SKM-1 (cell line): ENCODE measurements at regions not wholly inside any gene's neighbourhood (a gene's known extent, or its start where the extent isn't known, plus 50 kb on each side); places are given as distances from the start of the nearest gene placed in this dataset.

Experiments
- DNase-seq: peaks from one replicate; lab custom pipeline; 2025; ENCODE audit not compliant: unreplicated experiment; lab: John Stamatoyannopoulos, UW

DNA sequence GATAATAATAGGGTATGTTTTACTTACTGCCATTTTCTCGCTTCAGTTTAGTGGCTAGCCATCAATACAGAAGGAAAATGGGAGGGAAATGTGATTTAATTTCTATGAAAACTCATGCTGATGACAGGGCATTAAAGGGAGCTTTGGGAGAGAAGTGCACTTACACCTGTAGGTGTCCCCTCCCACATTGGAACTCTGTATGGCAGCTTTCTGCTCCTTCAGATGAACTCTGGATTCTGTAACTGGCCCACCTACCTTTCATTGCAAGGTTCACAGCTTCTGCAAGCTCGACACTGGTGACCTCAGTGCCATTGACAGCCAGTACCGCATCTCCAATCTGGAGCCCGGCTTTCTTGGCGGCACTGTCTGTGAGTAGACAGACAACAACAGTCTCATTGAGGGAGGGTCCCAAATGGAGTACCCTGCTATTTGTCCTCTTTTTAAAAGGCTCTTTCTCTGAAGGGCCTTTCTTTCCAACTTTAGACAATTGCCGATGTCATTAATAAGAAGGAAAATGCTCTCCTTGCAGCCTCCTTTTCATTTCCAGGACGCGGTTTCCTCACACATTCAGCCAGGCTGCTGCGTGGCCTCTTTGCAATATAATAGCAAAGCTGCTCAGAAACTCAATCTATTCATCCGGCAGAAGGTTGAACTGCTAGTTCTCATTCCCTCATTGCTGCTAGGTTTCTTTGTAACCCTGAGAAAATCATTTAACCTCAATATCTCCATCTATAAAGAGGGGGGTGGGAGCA is 63.6 kb downstream of the NUDT12 start:
- DNase-seq: no peak

DNA sequence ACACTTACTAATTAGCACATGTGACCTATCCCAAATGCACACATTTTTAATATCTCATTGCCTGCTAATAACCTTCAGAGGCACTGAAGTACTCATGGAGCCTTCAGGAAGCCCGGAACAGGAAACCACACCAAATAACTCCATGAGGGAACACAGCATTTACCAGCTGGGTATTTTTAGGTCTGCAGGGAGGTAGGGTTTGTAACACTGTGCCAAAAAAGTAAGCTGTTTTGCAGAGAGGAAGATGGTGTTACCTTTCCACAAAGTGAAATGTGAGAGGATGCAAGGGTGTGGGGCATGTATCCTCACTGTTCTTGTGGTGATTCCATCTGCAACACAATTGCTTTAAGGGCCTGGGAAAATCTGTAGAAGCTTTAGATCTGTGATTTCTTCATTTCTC is 64.4 kb downstream of the NUDT12 start:
- no peak for DNase-seq

DNA sequence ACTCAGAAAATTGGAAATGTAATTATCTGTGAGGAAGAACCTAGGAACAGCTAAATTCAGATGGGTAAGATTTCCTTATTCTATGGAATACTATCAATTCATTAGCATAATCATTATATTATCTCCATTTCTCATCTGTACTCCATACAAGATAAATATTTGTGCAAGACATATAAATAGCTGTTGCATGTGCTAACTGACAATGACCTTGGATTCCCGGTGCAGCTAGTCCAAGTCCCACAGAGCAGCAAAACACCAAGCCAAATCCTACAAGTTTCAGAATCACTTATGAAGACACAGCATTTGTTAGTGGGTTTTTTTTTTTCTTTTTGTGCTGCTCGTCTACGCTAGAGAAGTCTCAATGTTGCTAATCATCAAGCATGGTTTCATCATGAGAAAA is 64.8 kb downstream of the NUDT12 start:
- DNase-seq: no peak

DNA sequence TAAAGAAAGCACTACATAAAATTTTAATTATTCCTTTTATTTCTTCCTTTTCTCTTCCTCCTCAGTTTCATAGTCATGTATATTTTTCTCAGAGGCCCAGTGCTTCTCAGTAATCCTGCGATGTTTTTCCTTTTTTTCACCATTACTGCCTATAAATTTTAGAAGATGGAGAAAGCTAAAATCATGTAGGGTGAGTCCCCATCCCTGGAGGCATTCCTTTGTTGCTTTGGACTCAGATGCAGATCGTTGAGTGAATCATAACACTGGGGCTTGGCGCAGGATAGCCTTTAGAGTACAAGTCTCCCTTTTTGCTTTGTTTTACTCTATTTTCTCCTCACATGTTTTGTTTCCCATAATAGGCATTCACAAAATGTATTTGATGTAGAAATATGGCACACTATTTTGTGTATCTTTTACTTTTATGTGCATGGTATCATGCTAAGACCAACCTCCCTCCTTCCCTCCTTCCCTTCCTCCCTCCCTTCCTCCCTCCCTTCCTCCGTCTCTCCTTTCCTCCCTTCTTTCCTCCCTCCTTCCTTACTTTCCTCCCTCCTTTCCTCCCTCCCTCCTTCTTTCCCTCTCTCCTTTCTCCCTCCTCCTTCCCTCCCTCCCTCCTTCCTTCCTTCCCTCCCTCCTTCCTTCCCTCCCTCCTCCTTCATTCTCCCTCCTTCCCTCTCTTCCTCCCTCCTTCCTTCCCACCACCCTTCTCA is 72.4 kb downstream of the NUDT12 start:
- no peak for DNase-seq

DNA sequence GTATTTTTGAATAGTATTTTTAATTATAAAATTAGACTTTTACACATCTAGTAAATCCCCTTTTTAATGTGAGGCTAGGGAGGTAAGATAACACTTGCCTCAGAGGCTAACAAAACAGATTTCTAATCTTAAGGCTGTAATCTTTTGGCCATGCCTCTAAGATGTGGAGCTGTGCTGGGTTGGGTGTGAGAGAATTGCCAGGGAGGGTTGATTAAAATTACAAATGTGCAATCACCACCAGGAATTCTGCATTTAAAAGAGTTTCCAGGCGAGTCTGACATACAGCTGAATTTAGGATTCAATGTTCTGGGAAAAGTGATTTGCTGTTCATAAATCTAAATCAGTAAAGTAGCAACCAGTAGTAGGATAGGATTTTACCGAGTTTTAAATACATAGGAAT is 73.3 kb downstream of the NUDT12 start:
- DNase-seq: no peak

DNA sequence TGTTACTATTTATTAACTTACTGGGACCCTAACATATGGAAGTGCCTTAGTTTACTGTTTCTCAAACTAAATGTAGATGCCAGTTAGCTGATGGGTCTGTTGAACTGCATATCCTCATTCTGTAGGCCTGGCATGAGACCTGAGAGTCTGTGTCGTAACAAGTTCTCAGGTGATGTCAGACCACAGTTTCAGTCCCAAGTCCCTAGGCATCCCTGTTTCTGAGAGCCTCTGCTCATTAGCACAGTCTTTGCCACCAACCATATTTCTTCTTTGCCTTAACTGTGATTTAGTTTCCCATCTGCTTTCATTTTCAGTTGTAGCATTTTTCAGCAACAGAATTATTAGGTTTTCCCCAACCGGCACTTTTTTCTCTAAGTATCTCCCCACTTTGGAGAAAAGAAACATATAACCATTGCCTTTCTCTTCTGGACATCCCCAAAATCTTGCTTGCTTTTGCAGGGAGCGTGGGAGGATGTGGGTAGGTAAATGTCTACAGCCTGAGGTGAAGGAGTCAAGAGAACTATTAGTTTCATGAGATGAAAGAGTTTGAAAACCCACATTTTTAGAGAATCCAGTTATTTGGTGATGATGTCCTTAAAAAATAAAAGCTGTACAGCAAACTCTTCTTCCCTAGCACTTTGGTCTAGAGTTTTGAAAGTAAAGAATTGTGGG is 74.6 kb downstream of the NUDT12 start:
- DNase-seq: no peak

DNA sequence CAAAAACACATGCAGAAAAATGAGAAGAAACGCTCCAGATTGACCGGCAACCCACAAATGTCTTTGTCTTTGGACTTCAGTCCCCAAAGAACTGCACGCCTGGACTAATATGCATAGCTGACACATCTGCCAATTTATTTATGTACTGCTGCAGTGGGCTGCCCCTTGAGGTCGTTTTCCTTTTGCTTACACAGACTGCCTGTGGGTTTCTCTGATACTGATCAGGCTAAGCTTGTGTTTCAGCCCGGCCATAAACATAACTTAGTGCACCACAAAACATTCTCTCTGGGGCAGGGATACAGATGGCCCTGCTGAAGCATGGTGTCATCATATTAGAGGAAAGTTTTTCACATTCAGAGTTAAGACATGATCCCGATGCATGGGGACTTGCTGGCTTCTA is 75.4 kb downstream of the NUDT12 start:
- DNase-seq: no peak

DNA sequence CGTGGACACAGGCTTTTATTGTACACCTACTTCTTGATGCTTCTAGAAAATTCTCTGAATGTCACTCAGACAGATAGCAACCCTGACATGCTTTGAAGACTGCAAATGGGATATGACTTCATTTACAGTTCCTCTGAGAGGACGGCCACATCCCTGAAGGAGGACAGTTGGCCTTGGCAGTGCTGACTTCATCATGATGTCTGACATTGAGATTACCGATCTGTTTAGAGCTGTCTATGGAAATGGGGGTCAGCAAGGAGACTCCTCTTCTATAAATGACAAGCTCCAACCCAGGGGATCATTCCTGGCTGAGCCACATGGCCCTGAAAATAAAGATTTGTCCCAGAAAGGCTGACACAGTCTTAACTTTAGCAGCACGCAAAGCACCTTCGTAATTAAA is 75.8 kb downstream of the NUDT12 start:
- no peak for DNase-seq

DNA sequence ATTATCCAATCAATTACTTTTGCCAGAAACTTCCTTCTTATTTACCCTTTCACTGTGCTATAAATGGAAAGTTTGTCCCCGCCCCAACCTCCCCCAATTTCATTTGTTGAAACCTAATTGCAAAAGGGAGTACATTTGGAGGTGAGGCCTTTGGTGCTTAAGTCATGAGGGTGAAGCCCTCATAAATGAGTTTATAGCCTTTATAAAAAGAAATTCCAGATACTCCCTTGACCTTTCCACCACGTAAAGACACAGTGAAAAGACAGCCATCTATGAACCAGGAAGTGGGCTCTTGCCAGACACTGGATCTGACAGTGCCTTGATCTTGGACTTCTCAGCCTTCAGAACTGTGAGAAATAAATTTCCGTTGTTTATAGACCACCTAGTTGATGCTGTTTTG is 82.3 kb downstream of the NUDT12 start:
- no peak for DNase-seq

DNA sequence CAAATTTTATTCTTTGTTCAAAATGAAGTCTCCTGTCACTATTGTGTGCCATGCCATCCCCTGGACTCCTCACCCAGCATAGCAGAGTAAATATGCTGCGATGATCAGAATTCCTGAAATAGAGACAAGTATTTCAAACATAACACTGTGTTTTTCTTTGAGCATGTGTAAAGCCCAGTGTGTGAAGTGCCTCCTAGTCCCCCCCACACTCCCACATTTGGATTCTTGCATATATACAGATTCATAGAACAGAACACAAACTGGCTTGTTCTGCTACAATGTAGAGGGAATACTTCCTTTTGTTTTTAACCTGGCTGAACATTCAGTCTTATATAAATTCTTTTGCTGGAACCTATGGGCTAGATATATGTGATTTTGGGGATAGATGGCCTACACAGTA is 84.9 kb downstream of the NUDT12 start:
- DNase-seq: no peak

DNA sequence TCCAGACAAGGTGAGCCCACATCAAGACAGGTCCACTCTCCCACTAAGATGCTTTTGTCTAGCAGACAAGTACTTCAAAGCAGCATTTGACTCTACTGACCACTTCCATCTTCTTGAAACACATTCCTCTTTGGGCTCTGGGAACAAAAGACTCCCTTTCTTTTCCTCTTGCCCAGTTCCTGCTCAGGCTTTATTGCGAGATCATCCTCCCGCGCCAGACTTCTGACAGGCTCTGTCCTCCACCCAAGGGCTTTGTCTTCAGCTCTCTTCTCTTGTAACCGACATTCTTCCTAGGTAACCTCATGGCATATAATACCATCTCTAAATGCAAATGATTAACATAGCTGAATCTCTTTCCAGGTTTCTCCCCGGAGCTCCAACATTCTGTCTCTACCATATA is 85.8 kb downstream of the NUDT12 start:
- DNase-seq: no peak

DNA sequence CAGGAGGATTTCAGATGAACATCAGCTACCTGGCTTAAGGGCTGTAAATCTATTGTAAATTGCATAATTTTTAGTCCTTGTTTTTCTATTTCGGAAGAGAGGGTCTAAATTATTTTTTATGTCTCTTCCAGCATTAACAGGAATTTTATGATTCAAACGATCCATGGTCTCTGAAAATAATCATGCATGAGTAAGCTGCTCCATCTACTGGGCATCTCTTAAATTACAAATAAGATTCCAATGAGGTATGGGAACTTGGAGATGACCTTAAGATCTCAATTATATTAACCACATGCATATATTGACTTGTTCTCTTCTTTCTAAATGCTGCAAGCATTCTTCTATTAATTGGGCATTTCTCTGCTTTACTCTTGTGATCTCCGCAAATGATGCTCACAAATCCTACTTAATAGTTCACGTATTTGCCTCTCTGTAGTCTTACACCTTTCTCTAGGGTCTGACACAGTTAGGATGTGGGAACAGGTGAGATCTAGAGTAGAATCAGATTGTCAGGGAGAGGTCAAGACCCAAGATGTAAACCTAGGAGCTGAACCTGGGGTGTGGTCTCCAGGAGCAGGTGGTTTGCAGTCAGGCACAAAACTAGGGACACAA is 86.9 kb downstream of the NUDT12 start:
- no peak for DNase-seq

DNA sequence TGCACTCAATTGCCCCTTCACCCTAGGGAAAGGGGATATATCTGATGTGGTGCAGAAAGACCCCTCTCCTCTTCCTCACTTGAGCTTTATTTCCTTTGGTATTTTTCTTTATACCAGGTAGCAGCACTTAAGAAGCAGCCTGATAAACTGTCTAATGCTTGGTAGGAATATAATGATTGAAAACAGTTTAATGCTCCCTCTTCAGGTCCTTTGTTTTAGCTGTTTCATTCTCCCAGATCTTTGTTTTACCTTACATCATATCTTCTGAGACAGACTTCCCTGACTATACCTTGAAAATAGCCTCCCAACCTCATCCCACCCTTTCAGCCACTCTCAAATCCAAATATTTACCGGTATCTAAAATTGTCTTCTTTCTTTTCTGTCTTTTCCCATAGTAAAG is 87.9 kb downstream of the NUDT12 start:
- no peak for DNase-seq

DNA sequence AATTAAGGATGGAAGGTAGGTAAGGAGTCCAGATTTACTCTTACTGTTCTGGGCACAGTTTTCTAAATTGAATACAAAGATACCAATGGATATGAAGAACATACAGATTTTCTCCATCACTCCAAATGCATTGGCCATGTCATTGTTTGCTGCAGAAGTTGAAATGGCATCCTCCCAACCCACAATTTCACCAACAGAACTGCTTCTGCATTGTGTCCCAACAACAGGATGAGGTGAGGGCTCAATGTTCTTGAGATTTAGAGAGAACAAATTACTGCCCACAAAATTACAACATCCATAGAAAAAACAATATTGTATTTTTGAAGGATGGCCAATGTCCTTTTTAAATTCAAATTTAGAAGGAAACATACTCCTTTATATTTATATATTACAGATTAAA is 88.9 kb downstream of the NUDT12 start:
- no peak for DNase-seq

DNA sequence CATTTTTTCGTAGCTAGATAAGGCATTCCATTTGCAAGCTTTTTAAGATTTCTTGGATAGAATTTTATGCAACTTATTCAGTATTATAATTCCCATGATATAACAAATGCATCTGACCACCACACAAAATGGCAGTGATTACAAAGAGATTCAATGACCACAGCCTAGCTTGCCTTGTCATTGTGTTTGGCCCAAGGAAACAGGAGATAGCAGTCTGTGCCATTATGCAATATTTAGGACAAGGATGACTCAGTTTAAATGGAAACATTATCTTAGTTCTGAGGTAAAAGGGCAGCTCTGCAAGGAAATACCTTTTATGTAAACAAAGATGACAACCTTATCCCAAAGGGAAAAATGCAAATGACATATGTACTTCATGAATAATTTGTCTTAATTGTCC is 89.8 kb downstream of the NUDT12 start:
- no peak for DNase-seq

DNA sequence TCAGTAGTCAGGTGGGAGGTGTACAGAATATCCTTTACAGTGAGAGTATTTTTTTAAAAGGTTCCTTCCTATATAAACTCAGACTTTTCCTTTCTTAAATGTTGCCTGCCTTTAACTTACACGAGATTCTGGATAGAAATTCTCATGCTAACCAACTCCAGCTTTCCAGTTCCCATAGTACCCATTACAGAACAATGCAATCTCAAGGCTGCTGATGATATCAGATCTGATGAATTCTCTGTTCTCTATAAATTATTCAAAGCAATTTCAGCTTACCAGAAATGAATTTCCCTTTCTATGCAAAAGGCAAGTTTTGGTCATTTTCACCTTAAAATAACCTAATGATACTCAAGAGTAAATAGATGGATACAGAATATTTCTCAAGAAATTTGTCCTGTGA is 90.3 kb downstream of the NUDT12 start:
- no peak for DNase-seq

DNA sequence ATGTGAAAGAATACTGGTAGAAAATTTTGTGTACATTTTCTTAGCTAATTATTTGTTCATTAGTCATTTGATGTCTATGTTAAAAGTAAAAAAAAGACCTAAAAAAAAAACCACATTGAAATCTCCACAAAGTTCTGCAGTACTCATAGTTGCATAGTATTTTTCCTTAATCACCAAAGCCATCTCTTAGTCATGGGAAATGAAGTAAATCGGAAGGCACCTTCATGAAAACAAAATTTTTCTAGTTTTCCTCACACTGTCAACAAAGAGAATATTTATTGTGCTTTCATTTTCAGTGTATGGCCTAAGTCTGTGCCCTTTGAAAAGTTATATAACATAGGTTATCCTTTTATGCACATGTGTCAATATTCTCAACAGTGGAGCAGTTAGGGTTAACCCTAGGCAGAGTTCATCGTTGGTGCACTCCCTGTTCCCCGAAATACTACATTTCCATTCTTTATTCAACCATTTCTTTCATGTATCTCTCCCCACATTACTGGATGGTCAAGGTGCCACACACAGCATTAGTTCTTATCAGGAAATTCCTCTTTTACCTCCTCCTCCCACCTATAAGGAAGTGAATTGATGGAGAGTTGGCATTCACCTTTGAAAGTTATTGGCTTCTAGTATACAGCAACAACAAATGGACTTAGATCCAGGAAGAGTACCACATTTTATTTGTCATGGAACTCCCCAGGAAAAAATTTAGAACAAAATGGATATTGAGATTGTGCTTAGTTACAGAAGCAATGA is 93.1 kb downstream of the NUDT12 start:
- no peak for DNase-seq

DNA sequence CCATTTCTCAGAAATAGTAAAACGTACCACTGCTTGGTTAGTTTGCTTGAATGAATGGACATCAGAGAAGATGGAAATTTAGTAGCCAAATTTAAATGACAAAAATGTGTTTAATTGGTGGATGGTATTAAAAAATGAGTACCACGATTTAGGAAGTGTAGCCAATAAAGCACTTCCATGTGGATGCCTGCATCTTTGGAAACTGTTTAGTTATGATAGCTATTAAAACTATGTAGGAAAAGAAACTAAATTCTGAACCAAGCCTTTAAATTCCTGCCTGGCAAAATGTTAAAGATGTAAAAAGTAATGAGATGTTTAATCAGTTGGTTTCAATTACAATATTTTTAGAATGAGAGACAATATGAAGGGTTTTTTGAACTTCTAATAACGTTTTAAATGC is 94.8 kb downstream of the NUDT12 start:
- DNase-seq: no peak

DNA sequence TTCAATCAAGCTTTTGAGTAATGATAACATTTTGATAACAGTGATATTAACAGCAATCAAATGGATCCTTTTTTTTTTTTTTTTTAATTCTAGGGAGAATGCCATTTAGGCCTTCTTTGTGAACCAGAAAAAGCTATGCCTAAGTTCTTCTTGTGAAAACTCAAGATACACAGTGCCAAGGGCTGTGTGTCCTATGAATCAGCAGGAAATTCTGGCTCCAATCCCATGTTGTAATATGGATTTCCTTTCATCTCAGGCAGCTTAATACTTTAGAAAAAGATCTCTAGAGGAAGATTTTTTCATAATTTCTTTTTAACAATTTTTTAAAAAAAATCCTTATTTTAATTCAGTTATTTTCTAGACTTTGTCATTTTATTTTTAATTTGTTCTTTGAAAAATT is 96.1 kb downstream of the NUDT12 start:
- DNase-seq: no peak

DNA sequence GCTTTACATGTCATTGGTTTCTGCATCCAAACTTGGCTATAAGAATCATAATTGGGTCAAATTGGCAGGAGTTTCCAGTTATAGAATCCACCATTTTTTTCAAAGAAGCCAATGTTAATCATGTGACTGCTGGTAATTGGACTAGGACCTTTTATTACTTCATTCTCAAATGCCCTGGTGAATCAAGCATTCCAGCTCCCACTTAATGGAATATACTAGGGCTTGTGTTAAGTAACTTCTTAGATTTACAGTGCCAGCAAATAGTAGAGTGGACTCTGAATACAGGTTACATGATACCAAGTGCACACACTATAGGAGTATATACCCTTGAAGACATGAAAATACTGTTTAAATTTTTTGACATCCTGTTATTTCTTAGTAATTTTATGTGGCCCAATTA is 96.7 kb downstream of the NUDT12 start:
- no peak for DNase-seq

DNA sequence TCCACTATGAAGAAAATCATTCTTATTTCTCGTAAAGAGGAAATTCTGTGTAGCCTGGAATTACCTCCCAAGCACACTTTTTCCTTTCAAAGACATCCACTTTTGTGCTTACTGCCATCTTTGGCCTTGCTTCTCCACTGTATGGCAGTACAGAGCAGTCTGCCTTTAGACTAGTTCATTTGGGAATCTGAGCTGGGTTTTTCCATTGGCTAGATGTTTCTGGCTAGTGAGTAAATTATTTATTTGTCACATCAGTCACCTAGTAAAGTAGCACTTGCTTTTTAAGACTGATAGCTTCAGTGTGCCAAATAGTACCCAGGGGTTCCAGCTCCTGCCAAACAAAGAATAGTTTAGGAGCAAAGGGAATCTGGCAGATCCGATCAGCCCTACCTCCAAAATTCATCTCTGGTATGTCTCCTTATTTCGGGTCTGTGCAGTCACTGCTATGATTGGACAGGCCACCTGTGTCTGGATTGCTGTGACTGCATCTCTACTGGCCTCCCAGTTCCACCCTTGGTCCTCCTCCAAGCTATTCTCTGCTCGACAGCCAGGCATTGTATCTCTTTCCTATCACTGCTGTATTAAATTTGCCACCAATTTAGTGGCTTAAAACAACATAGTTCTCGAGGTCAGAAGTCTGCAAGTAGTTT is 97.6 kb downstream of the NUDT12 start:
- no peak for DNase-seq
